Motor neuron (in vitro differentiated cells): ENCODE measurements at regions not wholly inside any gene's neighbourhood (a gene's known extent, or its start where the extent isn't known, plus 50 kb on each side); places are given as distances from the start of the nearest gene placed in this dataset.
"Not testable (repeated sequence)": the region's sequence is repeated elsewhere in the genome, so short reads cannot be mapped to it uniquely, and the experiment has no call there.

Experiments
- ATAC-seq, 8 experiments: fragments of 200-7000 bp; cut with Tn5 transposase; replicated peaks in 6 of 8; 2 replicates each; pipeline ENCODE4 v1.8.0; 2021; ENCODE audit warnings: mild to moderate bottlenecking in 8 of 8, moderate library complexity in 8 of 8
- H3K27ac ChIP-seq, 2 donors: fragments of 250-450 bp; sonication (Bioruptor Pico); 2 replicates each; pipeline ENCODE4 v1.9.0; 2021; ENCODE audit warnings: antibody characterized with exemption in 2 of 2, mild to moderate bottlenecking in 2 of 2, moderate library complexity in 1 of 2
- H3K4me1 ChIP-seq, 2 donors: fragments of 250-450 bp; sonication (Bioruptor Pico); replicated peaks in 1 of 2; 2 replicates each; pipeline ENCODE4 v1.6.1; 2021; ENCODE audit warnings: antibody characterized with exemption in 2 of 2, mild to moderate bottlenecking in 2 of 2, moderate library complexity in 1 of 2
- H3K4me3 ChIP-seq, 5 donors: fragments of 250-450 bp; sonication (Bioruptor Pico); 2 replicates each; pipeline ENCODE4 v1.9.0; 2021; ENCODE audit warnings: antibody characterized with exemption in 5 of 5, mild to moderate bottlenecking in 5 of 5, moderate library complexity in 4 of 5
- WGBS, 10 experiments: fragments of 450-650 bp; shearing (Covaris generic); methylation state at CpG; one replicate each; pipeline ENCODE4 v1.0.0; 2022; 5-methylcytosine and 5-hydroxymethylcytosine counted together
- in situ Hi-C, 9 experiments: fragments of 400-800 bp; cut with MboI; loops; one replicate each; pipeline ENCODE4 v1.15.0; 2021; ENCODE audit warnings: low sequenced_read_pairs in 9 of 9, low pct_unique_long_range_greater_than_20kb in 2 of 9; ENCODE audit not compliant: unreplicated experiment in 9 of 9

- Histone ChIP-seq H3K27ac (no peak overlapping the region), H3K4me3 (no peak overlapping the region), H3K4me1 (no peaks in the 10 kb centered on the region)
- no peak for ATAC-seq
- in situ Hi-C loops = no loop called here
- WGBS, 10 experiments = 56 to 100% (median 92%) methylated on average over 1 to 2 of the region's 2 CpGs; no CpG with 5 or more reads in 1 of the 10 experiments
Measured at GRCh38 chr4:174053895-174054294, 229.6 kb downstream of the FBXO8 start.

- no peak for ATAC-seq
- Histone ChIP-seq H3K27ac (no peak overlapping the region), H3K4me3 (no peak overlapping the region), H3K4me1 (no peaks in the 10 kb centered on the region)
- in situ Hi-C loops = no loop called here
- WGBS, 10 experiments = 26 to 92% (median 58%) methylated on average over 3 to 4 of the region's 4 CpGs; no CpG with 5 or more reads in 1 of the 10 experiments
Measured at GRCh38 chr4:174047363-174047762, 236.1 kb downstream of the FBXO8 start.

GRCh38 chr4:174045829-174046228, 237.6 kb downstream of the FBXO8 start:
- H3K4me3 ChIP-seq, H3K27ac ChIP-seq, H3K4me1 ChIP-seq, in situ Hi-C loops, ATAC-seq: not testable (repeated sequence)
- 25 to 100% (median 83%) methylated on average over 1 to 2 of the region's 2 CpGs; no CpG with 5 or more reads in 1 of the 10 experiments for WGBS, 10 experiments

DNA sequence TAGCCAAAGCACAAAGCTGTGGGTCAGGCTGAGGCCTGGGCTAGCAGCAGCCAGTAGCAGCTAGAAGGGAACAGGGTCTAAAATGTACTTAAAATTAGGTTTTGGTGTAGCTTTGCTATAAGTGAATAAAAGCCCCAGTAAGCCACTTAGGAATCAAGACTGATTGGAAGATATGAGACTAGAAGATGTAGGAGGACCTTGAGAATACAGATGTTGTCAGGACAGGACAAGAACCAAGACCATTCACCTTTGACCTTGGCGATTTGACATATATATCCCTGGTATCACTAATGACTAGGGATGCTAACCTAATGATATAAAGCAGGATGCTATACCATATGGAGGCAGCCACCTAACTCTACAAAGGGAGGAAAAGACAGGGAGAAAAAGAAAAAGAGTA, 238.1 kb downstream of the FBXO8 start:
- ATAC-seq = no peak
- 0 to 100% (median 89%) methylated on average over 1 of the region's 1 CpG; no CpG with 5 or more reads in 5 of the 10 experiments for WGBS, 10 experiments
- H3K27ac ChIP-seq = no peak overlapping the region
- in situ Hi-C loops = no loop called here
- H3K4me1 ChIP-seq = no peaks in the 10 kb centered on the region
- no peak overlapping the region for H3K4me3 ChIP-seq

DNA sequence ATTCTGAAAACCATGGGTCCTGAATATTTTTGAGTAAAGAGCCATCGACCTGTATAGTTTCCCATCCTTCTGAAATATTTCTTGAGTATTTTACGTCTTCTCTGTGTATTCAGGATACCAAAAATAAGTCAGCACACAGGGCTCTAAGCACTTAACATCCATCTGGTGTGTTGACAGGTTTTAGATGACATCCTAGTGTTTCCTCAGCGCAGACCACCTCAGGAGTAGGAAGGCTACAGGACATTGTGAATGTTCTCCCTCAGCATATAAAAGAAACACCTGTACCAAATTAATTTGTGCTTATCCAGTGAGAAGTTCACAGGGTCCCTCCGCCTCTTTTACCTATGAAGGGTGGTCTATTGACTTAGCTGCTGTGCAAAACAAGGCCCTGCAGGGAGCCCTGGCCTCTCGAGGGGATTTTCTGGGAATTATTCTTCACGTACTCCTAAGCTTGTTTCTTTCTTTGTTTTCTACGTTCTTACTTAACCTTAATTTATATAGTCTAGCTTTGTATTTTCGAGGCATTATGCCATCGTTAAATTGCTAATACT, 241.8 kb downstream of the FBXO8 start:
- no peak for ATAC-seq
- Histone ChIP-seq H3K27ac (no peak overlapping the region), H3K4me3 (no peak overlapping the region), H3K4me1 (no peaks in the 10 kb centered on the region)
- in situ Hi-C loops = no loop called here
- WGBS, 10 experiments = 22 to 75% (median 36%) methylated on average over 3 to 8 of the region's 9 CpGs; no CpG with 5 or more reads in 2 of the 10 experiments

DNA sequence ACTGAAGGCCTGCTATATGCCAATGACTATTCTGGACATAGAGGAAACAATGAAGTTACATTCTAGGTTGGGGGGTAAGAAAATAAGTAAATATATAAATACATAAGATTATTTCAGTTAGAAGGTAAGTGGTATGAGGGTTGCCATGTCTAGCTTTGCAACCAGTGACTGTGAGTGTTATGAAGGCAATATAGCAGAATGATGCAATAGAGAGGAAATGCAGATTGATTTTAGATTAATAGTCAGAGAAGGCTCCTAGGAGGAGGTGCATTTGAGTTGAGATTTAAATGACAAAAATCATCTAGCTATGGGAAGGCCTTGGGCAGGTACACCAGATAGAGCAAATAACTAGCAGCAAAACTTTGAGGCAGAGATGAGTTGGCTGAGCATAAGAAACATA, 243.2 kb downstream of the FBXO8 start:
- in situ Hi-C loops = no loop called here
- Histone ChIP-seq H3K27ac (no peak overlapping the region), H3K4me1 (no peaks in the 10 kb centered on the region), H3K4me3 (no peak overlapping the region)
- no peak for ATAC-seq

DNA sequence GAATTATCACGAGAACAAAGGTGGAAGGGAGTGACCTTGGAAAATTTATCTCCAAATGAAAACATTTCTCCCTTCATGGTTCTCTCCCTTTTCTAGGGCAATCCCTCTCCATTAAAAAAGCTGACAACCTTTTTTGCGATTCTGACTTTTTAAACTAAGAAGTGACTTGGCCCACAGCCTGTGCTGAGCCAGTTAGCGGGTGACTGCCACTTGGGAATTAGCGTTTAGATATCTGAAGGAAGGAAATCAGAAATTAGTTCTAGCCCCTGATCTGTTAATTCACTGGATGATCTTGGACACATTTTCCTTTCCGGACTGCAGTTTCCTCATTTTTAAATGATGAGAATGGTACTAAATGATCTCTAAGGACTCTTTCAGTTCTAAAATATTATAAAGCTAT, 245.0 kb downstream of the FBXO8 start:
- Histone ChIP-seq H3K4me3 (no peak overlapping the region), H3K27ac (no peak overlapping the region), H3K4me1 (no peaks in the 10 kb centered on the region)
- no peak for ATAC-seq
- WGBS, 10 experiments = 41 to 100% (median 89%) methylated on average over 1 to 5 of the region's 5 CpGs
- in situ Hi-C loops = no loop called here

GRCh38 chr4:174037631-174038030, 245.8 kb downstream of the FBXO8 start:
- in situ Hi-C loops = no loop called here
- Histone ChIP-seq H3K4me3 (no peak overlapping the region), H3K27ac (no peak overlapping the region), H3K4me1 (no peaks in the 10 kb centered on the region)
- ATAC-seq = no peak
- WGBS, 10 experiments = 50 to 96% (median 86%) methylated on average over 2 to 3 of the region's 3 CpGs

GRCh38 chr4:174037049-174037448, 246.4 kb downstream of the FBXO8 start:
- Histone ChIP-seq H3K4me3 (no peak overlapping the region), H3K4me1 (no peaks in the 10 kb centered on the region), H3K27ac (no peak overlapping the region)
- 4 to 95% (median 81%) methylated on average over 2 to 8 of the region's 8 CpGs for WGBS, 10 experiments
- in situ Hi-C loops = no loop called here
- ATAC-seq = peak in 3 of 8 experiments; percentile 35 to 52 (median 37)

DNA sequence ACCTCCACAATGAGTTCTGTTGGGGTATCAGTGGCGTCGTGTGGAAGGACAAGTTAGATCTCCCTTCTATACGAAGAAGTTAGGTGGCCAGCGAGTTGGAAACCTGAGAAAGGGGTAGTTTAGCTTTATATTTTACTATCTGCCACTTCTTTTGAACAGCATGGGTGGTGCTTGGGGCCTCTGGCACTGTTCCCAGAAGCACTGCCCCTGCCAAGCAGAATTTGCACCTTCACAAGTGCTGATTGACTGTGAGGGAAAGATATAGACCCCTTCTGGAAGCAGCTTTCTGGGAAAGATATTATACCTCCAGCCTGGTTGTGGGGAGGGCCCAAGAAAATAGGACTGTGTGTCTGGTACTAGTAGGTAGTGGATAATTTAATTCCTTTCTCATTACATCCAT, 246.9 kb downstream of the FBXO8 start:
- no peaks in the 10 kb centered on the region for H3K4me1 ChIP-seq

DNA sequence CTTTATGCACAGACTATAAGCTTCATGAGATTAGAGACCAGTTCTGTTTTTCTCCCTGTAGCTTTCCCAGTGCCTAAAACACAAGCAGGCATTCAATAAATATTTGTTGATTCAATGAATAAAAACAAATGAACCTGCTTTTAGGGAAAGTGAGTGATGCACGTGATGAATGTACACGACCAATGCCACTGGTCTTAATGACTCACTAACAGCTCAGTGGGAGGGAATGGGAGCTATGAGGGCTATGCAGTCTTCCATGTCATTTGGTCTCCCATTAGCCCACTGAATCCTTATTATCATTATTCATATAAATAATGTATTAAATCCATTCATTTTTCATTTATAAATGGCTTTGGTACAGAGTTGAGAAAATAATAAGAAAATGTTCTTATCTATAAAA, 247.4 kb downstream of the FBXO8 start:
- H3K4me3 ChIP-seq = no peak overlapping the region
- no peak overlapping the region for H3K27ac ChIP-seq
- H3K4me1 ChIP-seq = no peaks in the 10 kb centered on the region
- in situ Hi-C loops = no loop called here
- no peak for ATAC-seq
- 0 to 68% (median 52%) methylated on average over 1 to 2 of the region's 2 CpGs; no CpG with 5 or more reads in 2 of the 10 experiments for WGBS, 10 experiments

More for the DNA sequence above, 246.9 kb downstream of the FBXO8 start:
- H3K27ac ChIP-seq = no peak overlapping the region
- ATAC-seq = no peak
- in situ Hi-C loops = no loop called here
- 40 to 100% (median 86%) methylated on average over 1 to 4 of the region's 4 CpGs; no CpG with 5 or more reads in 2 of the 10 experiments for WGBS, 10 experiments
- no peak overlapping the region for H3K4me3 ChIP-seq

DNA sequence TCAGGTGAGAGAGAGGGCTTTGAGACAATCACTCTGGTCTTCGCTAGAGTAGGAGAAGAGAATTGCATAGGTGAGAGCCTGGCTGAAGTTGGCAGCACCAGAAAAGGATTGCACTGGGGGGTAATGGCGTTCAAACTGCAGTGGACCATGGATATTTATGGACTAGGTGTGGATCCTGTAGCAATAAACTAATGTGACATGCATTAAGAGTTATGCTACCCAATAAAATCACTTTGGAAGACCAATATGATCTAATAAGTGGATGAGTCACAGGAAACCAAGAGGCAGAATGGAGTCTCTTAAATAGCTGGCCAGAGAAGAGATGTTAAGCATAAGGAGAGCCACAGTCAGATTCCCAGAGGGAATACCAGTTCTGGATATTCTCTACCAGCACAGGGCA, 259.8 kb downstream of the FBXO8 start:
- no peaks in the 10 kb centered on the region for H3K4me1 ChIP-seq
- WGBS, 10 experiments = 33 to 100% (median 52%) methylated on average over 1 to 2 of the region's 2 CpGs; no CpG with 5 or more reads in 2 of the 10 experiments
- in situ Hi-C loops = loop anchor here in 1 of 9 experiments (25.0 kb wide), 2 partner anchors 289 to 511 kb away; no protein-coding TSS in a partner anchor
- H3K4me3 ChIP-seq = no peak overlapping the region
- peak in 4 of 8 experiments; percentile 19 to 88 (median 70) for ATAC-seq
- no peak overlapping the region for H3K27ac ChIP-seq

DNA sequence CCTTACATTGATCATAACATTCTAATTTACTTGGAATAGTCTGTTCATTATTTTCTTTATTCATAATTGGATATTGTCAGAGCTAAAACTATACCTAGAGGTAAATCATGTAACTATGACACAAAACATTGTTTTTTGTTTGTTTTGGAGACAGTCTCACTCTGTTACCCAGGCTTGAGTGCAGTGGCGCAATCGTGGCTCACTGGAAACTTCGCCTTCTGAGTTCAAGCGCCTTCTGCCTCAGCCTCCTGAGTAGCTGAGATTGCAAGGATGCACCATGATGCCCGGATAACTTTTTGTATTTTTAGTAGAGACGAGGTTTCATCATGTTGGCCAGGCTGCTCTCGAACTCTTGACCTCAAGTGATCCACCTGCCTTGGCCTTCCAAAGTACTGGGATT, 265.2 kb downstream of the FBXO8 start:
- ATAC-seq = no peak
- Histone ChIP-seq H3K4me3 (no peak overlapping the region), H3K4me1 (no peaks in the 10 kb centered on the region), H3K27ac (no peak overlapping the region)
- in situ Hi-C loops = loop anchor here in 1 of 9 experiments (25.0 kb wide), 2 partner anchors 294 to 506 kb away; no protein-coding TSS in a partner anchor
- WGBS, 10 experiments = 0 to 100% (median 93%) methylated on average over 1 to 7 of the region's 7 CpGs; no CpG with 5 or more reads in 1 of the 10 experiments

DNA sequence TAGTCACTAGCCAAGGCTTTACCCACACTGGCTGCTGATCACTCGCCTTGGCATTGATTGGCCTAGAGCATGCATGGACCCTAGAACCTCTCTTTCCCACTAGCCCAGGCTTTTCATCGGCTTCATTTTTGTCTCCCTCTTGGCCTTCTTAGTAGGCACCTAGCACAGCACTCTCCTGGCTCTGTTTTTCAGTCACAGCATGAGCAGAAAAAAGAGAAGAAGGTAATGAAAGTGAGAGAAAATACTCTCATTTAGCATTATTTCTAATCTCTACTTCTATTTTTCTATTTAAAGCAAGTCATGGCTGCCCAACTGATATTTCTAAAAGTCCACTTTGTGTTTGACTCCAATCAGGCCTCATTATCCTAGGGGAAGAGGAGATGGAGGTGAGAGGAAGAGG, 267.2 kb downstream of the FBXO8 start:
- Histone ChIP-seq H3K27ac (no peak overlapping the region), H3K4me3 (no peak overlapping the region), H3K4me1 (no peaks in the 10 kb centered on the region)
- ATAC-seq = no peak
- WGBS, 10 experiments = 29 to 100% (median 86%) methylated on average over 1 to 2 of the region's 2 CpGs; no CpG with 5 or more reads in 5 of the 10 experiments
- in situ Hi-C loops = loop anchor here in 1 of 9 experiments (25.0 kb wide), 2 partner anchors 296 to 504 kb away; no protein-coding TSS in a partner anchor
